GM19099 (cell line): ENCODE measurements at regions not wholly inside any gene's neighbourhood (a gene's known extent, or its start where the extent isn't known, plus 50 kb on each side); places are given as distances from the start of the nearest gene placed in this dataset.

Experiments used
- POLR2A ChIP-seq: IDR thresholded peaks from 3 replicates; pipeline ENCODE4 v1.6.1; 2011; ENCODE audit warnings: low read depth; ENCODE audit not compliant: insufficient read length; ENCODE audit errors: extremely low read depth

DNA sequence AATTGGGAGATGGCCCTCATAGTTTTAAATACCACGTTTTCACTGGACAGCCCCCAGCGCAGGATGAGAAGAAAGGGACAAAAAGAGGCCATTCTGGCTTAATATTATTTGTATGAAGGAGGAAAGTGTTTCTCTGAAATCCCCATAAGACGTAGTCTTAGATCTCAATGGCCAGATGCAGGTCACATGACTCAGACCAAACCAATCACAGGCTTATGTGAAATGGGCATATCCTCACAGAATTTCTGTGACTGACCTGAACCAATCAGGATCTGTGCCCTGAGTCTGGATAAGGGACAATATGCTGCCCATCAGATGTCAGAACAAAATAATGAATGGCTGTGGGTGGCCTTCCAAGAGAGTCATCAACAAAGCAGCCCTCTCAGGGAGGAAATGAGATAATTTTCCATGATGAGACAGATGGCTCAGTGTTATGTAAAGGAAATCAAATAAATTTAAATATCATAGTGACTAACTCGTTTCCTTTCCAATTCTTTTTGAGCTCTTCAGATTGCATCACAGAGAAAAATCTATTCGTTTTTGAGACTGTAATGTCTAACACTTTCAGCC is 1009.5 kb upstream of the TMEM132C start:
- TF ChIP-seq POLR2A, result no peak

DNA sequence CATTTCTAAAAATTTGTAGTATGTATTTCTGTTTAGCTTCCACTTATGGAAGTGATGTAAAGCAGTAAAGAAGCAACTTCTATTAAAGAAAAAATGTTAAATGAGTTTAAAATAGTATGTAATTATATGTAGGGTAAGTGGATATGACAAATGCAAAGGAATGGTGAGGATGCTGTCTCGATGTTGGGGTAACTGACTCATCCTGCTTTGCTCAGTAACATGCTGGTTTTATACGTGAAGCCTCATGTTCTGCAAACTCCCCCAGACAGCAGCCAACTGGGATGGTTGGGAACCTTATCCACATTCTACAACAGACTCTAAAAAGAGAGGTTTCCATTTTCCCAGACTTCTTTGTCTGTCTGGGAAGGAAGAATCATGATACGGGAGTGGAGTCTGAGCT is 1006.4 kb upstream of the TMEM132C start:
- TF ChIP-seq POLR2A, result no peak

DNA sequence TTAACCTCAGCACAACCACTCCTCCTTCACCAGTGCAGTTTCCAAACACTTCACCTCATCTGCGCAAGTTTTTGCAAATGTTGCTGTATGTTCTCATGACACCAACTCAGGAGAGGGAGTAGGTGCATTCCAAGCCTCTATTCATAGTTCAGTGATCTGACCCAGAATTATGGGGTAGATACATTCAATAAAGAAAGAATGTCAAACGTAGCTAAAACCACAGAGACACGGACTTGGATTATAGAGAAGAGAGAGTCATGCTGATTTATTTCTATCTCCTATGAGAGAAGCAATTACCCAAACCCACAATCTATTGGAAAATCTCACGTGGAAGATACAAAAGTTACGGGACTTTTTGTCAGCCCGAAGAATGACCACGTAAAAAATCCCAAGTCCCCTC is 1006.0 kb upstream of the TMEM132C start:
- no peak for TF ChIP-seq POLR2A

DNA sequence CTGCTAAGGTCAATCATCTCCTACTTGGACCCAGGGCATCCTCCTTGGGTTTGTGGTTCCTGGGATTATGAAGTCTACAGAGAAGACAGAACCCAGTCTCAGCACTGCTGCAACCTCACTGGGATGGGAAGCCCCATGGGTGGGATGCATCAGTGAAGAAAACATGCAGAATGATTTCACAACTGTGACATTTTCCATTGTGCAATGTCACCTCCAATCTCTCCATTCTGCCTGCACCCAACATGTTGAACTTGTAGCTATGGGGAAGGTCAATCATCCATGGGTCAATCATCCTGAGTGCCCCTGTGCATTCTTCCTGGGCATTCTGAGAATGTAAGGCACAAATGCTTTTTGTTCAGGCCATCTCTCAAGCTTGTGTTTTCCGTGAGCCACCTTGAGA is 1004.4 kb upstream of the TMEM132C start:
- no peak for TF ChIP-seq POLR2A

DNA sequence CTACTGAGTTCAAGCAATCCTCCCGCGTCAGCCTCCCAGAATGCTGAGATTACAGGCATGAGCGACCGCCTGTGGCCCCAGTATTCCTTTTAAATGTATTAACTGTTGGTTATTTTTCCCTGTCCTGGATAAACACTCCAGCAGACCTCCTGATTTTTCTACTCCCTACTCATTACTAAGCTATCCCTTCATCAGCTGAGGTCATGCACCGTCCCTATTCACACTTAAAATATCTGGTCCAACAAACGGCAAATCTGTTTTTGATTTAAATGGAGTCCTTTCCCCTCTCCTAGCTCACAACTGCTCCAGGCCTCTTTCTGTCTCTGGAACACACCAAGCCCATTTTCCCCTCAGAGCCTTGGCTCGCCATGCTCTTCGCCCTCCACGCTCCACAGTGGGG is 1003.3 kb upstream of the TMEM132C start:
- no peak for TF ChIP-seq POLR2A

DNA sequence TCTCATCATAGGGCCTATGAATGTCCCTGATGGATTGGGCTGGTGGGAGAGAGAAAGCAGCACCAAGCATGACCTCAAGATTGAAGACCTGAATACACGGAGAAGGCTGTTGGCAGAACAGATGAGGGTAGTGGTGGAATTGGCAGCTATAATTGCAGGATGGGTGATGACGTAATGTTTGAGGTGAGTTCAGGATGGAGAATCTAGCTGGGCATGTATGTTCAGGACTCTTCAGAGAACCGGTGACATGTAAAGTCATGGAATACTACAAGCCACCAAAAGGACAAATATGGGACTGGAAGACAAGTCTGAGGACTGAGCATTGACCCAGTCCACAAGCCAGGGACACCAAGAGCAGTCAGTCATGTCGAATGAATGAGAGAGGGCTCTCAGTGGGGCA is 999.8 kb upstream of the TMEM132C start:
- no peak for TF ChIP-seq POLR2A

DNA sequence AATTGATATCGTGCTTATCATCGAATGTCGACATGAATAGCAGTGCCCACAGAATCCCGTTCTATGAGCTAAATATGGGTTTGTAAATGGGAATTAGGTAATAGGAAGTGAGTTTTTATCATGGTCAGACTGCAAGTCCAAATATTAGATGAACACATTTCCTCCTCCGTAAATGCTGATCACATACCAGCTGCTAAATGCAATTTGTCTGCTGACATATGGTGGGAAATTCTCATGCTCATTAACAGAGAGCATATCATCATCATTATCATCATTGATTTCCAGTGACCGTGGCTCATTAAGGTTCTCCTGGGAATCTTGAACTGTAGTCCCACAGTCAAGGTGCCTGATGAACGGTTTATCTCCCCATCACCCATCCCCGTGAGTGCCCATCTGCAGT is 998.8 kb upstream of the TMEM132C start:
- no peak for TF ChIP-seq POLR2A

DNA sequence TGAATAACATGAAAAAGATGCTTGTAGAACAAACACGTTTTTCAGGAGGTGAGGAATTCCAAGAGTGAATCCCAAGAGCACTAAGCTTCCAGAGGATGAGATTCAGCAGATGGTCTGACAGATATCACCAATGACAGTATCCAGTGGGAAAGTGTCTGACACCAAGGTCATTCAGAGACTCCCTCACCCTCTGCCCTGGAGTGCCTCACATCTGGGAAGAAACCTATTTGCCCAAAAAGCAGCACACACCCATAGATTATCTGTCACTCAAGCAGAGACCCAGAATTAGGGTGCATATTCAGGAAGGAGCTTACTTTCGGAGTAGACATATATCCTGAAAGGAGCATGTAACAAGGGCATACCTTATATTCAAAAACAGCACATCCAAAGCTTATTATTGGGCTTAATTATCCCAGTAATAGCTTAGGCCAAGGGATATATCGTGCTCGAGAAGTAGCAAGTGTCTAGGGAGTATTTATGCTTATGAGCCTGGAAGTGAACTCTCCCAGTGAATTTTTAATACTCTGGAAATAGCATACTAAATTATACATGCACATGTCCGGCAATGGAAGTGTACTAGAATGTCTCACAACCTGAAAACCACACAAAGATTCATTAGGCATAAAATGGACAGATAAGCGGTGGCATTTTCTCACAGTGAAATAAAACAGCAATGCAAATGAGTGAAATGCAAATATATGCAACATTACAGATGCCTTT is 998.1 kb upstream of the TMEM132C start:
- no peak for TF ChIP-seq POLR2A

DNA sequence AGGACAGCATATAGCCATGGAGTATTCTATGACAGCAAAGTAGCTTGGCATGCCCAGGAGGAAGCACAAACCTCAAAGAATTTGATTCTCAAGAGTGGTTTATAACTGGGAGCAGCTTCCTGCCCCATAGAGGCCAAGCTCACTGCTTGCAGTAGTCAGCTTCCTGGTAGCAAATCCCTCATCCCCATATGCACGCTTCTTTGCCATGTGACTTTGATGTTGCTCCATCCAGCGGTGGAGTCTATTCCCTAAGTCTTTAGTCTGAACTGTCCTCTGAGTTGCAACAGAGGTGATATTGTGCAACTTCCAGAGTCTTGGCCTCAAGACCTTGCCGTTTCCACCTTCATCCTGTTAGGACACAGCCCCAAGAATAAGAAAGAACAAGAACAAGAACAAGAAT is 996.8 kb upstream of the TMEM132C start:
- no peak for TF ChIP-seq POLR2A

DNA sequence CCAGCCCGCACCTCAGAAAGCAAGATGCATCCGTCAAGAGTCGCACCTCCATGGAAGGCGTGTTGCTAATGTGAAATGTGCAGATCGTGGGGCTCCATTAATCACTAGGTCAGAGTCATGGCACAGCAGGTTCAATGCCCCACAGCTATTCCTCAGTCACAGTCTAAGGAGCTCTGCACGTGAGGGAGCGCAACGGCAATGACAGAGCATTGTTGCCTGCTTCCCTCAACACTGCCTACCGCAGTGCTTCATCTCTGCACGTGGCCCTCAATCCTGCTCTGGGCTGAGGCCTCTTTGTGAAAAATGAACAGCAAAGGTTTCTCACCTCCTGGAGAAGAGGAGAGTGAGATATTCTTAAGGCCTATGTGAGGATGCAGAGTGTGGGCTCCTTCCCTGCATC is 995.2 kb upstream of the TMEM132C start:
- no peak for TF ChIP-seq POLR2A

DNA sequence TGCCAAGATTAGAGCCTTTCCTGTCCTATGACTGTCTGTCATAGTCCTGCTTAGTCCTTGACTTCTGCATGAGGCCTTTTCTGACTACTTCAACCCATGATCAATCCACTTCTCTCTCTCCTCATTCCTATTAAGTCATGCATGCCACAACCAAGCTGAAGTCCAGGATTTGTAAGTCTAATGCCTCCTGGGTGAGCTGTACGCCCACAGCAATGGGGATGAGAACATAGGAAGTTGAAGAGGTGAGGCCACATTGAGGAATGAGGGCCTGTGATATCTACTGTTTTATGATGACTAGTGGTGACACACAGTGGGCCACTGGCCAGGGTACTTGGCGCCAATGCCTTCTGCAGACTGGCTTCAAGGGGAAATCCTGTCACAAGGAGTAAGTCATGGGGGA is 994.1 kb upstream of the TMEM132C start:
- TF ChIP-seq POLR2A, result no peak

DNA sequence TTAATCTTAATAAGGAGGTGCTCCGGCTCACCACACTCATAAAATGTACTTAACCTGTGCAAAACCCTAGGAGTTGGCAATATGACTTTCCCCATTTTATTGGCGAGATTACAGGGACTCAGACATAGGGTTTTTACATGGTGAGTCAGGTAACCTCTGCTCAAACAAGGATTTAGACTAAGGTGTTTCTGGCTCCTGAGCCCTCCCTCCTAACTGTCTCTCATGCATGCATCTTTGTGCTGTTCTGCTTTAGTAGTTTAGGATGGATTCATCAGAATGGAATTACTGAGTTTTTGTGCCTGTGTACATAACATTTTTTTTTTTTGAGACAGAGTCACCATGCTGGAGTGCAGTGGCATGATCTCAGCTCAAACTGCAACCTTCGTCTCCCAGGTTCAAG is 993.3 kb upstream of the TMEM132C start:
- TF ChIP-seq POLR2A, result no peak

DNA sequence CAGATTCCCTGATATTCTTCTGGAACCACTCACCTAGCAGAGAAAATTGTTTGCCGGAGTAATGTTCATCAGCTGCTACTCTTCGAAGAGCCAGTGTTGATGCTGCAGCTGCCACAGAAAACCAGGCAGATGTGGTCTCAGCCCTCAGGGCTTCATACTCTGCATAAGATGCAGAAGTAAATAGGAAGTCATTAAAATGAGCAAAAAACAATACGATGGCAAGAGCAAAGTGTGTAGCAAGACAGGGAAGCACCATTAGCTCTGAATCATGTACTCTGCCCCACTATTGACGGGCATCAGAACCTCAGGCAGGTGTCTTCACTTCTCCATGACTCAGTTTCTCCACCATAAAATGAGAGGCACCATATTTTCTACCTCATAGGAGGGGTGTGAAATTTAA is 991.6 kb upstream of the TMEM132C start:
- no peak for TF ChIP-seq POLR2A

DNA sequence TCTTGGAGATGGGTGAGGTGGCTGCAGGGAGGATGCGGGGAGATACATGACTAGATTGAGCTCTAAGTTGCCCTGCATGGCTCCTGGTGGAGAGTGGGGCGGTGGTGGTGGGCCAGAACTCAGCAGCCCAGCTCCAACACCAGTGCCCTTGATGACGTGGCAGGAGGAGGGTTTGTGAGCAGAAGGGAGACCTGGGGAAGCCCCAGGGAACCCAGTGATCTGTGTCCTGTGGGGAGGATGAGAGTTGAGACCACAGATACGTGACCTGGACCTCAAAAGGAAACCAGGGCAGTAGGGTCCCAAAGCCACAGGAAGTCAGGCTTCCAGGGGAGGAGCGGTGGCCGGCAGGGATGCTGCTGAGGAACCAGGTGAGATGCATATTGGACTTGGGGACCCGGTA is 989.1 kb upstream of the TMEM132C start:
- no peak for TF ChIP-seq POLR2A

DNA sequence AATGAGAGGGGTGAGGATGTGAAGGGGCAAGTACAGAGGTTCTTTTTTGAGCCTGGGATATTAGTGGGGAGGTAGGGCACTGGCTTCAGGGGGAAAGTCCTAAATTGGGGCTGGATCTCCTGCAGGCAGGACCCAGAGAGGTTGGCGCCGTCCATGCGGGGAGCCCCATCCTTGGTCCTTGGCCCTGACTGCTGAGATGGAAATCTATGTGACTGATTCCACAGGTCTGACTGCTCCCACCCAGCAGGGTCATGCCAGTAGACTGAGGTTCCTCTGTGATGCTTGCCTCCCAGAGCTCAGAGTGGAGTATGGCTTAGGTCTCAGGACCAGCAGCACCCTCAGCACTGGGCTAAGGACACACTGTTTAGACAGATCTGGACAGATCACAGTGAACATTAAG is 988.6 kb upstream of the TMEM132C start:
- no peak for TF ChIP-seq POLR2A

DNA sequence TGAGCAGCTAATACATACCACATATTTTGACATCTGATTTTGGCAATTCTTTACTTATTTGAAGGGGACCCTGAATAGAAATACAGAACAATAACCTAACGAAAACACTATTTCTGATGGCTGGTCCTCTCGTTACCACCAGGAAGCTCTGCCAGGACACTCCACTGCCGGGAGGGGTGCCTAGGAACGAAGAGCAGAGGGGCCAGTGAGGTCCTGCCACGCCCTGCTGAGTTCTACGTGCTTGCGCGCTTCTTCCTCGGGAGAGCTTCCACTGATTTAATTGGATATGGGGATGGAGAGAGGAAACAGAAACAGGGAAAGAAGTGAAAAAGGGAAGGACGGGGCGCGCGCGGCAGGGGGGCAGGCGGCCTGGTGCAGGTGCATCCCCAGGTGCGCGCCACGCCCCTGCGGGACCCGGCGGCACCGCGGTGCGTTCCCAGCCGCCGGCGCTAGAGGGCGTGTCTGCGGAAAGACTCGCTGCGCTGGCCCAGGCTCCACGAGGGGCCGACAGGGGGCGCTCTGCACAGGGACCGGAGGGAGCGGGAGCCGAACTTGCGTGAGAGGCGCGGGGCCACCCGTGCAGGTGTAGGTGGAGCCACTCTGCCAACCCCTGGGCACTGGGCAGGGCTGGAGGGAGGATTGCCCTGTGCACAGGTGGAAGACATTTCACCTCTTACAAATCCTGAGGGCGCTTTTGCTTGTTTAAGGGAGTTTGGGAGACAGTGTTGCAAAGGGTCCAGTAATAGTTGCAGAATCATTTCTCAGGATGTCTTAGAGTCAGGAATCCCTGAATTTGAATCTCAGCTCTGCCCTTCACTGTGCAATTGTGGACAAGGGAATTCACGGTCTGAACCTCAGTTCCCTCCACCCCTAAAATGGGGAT is 986.3 kb upstream of the TMEM132C start:
- no peak for TF ChIP-seq POLR2A
